T1000 (cell line): ENCODE measurements at regions not wholly inside any gene's neighbourhood (a gene's known extent, or its start where the extent isn't known, plus 50 kb on each side); places are given as distances from the start of the nearest gene placed in this dataset.

ENCODE experiments used
- DNase-seq: peaks from one replicate; lab custom pipeline; 2025; ENCODE audit warnings: mixed read lengths; lab: John Stamatoyannopoulos, UW

GRCh38 chr1:80424249-80424648 lies 1376.5 kb upstream of the ADGRL2 start:
- no peak for DNase-seq

- DNase-seq = no peak
Measured at GRCh38 chr1:80418134-80418533, 1382.6 kb upstream of the ADGRL2 start.

DNA sequence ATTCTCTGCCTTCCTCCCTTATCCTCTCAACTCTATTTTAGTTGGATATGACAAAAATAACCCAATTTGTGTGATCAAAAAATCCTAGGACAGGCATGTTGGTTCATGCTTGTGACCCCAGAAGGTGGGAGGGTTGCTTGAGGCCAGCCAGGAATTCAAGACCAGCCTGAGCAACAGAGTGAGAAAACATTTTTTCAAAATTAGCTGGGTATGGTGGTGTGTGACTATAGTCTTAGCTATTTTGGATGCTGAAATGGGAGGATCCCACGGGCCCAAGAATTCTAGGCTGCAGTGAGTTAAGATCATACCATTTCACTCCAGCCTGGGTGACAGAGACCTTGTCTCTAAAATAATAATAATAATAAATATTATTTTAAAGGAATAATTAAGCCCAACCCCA lies 1383.1 kb upstream of the ADGRL2 start:
- no peak for DNase-seq

DNA sequence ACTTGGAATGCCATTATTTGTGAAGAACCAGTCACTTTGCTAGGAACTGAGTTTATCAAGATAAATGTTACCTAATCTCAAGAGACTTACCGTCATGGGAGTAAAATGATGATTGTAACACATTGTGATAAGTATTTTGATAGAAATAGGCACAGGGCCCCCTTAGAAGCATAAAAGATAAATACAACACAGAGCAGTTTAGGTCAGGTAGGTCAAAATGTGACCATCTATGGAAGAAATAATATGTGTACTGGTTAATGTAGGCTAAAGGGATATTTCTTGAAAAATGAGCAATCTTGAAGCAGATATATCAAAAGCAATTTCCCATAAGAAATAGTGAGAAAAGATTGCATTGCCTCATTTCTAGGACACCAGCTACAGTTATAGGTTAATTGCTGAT lies 1386.8 kb upstream of the ADGRL2 start:
- no peak for DNase-seq

GRCh38 chr1:80410233-80410632 lies 1390.5 kb upstream of the ADGRL2 start:
- no peak for DNase-seq

- no peak for DNase-seq
Measured at GRCh38 chr1:80403471-80403893, 1397.0 kb upstream of the ADGRL4 start.

DNA sequence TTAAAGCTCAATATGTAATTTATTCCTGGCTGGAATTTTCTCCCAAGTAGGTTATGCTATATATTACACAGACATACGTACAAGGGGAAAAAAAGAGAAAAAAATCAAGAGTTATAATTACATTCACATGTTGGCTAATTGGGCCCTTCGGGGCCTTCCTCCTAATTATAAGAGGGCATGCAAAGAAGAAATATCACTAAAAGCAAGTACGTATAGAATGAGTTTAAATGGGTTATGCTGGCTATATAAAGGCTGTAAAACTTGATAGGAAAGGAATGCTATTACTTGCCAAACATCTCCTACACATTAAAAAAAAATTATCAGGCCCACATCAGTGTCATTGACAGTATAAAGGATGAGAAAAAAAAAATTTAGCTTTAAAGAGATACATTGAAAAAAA lies 1396.1 kb upstream of the ADGRL4 start:
- no peak for DNase-seq

- no peak for DNase-seq
Measured at GRCh38 chr1:80401757-80402156, 1395.2 kb upstream of the ADGRL4 start.

DNA sequence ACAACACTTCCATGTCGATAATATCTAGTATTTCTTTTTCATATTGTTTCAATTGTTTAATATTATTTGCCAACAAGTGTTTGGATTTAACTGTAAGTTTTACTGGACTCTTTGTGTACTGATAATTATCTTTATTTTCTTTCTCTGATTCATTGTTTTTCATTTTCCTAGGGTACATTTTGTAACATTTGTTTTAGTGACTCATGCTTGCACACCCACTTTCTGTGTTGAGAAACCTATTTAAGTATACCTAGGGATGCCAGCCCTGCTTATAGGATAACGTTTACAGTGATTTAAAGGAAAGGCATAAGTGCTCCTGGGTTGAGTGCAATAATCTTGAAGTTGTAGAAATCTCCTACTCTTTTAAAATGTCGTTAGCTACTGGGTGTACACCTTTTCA lies 1386.0 kb upstream of the ADGRL4 start:
- no peak for DNase-seq

- DNase-seq = no peak
Measured at GRCh38 chr1:80385650-80386049, 1379.1 kb upstream of the ADGRL4 start.

GRCh38 chr1:80384959-80385358 lies 1378.4 kb upstream of the ADGRL4 start:
- no peak for DNase-seq

DNA sequence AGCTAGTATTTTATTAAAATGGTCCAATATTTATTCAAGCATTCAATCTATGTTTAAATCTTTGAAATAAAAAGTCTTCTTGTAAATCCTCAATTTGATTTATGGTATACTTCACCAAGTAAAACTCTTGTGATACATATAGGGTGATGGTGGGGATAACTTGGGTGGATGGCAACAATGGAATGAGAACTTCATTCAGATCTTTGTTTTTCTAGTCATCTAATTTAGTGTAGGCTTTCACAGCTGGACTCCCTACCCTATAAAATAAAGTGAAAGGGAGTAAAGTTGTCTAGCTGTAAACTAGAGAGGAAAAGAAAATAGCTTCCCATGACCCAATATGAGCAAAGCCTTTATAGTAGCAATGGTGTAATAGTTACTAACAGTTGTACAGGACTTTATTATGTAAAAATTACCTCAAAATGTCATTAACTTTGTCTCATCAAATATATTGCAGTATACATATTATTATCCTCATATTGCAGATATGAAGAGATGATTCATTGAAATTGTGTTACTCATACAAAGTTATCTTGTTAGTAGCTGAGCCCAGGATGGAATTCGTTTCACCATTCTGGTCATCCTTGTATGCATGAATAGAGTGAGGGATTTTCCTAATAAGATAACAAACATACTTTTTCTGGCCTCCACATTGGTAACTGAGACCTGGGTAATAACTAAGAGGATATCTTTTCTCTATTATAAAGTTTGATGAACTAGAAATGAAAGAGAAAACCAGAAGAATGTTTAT lies 1377.7 kb upstream of the ADGRL4 start:
- DNase-seq = no peak

DNA sequence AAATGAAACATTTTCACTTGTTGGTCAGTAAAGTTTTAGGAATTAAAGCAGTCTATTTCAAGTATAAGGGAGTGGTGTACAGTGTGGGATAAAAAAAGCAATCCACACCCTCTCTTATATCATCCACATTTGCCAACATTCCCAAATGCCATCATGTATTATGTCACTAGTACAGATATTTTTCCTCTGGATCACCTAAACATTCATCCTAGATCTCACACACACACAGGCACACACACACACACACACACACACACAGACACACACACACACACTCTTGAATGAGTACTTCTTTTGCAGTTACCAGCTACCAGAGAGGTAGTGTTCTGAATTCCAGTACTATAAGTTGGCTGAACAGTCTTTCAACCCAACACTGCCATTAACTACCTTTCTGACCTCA lies 1369.1 kb upstream of the ADGRL4 start:
- no peak for DNase-seq

DNA sequence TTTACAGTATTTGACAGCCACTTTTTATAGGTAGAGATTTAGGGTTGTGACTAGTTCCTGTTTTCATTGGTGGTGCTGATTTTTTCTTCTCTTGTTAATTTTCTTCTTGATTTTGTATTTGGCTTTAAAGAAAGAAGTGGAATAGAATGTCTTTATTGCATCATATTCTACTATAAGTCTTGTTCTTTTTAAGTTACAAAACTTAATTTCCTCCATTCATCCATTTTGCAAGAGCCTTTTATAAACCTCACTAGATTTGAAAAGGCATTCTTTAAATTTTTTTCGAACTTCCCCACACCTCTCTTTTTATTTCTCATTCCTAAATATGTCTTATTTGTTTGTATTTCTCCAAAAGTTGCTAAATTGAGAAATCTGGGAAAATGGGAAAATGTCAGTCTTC lies 1368.6 kb upstream of the ADGRL4 start:
- no peak for DNase-seq

DNA sequence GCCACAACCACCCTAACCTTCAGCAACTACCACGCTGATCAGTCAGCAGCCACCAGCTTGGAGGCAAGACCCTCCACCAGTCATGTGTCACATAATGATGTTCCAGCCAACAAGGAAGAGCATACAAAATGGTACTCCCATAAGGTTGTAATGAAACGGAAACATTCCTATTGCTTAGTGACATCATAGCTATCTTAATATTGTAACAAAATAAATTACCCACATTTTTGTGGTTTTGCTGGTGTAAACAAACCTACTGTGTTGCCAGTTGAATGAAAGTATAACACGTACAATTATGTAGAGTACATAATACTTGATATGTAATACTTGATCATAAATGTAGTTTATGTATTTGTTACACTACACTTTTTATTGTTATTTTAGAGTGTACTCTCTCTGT lies 1363.2 kb upstream of the ADGRL4 start:
- DNase-seq = no peak

GRCh38 chr1:80367058-80367457 lies 1360.5 kb upstream of the ADGRL4 start:
- DNase-seq = no peak

- DNase-seq = no peak
Measured at GRCh38 chr1:80365359-80366021, 1359.0 kb upstream of the ADGRL4 start.

DNA sequence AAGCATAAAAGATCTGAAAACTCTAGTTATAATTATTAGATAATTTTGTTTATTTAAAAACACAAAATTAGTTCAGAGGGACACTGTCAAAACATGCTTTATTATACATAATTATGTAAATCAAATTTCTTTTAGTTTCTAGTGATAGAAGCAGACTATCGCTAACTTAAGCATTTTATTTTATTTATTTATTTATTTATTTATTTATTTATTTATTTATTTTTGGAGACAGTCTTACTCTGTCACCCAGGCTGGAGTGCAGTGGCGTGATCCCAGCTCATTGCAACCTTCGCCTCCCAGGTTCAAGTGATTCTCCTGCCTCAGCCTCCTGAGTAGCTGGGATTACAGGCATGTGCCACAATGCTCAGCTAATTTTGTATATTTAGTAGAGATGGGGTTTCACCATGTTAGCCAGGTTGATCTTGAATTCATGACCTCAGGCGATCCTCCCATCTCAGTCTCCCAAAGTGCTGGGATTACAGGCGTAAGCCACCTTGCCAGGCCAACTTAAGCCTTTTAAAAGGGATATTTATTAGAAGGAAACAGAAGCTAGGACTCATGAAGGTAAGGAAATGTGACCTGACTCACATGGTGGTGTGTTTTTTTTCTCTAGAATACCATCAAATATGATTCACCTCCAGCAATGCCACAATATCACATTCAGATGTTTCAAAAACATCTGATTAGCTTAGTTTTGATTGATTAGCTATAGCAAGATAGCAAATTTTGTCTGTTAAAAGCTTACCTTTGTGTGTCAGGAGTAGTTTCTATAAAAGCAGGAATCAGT lies 1357.4 kb upstream of the ADGRL4 start:
- DNase-seq = no peak

- no peak for DNase-seq
Measured at GRCh38 chr1:80359666-80360065, 1353.1 kb upstream of the ADGRL4 start.

DNA sequence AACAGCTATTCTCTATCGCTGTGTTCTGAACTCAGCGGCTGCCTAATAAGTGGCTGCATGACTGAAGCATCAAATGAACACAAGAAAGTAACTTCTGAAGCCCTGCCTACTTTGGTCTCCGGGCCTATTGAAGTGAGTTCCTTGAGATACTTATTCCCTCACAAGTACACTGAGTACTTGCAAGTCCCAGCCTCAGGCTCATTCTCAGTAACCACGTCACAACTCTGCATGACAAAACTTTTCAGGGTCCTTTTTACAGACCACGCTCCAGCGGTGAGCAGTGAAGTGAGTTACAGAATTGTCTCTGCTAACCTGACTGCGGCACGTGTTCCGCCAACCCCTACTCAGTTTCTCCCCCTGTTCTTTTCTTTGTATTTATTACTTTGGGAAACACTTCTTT lies 1342.7 kb upstream of the ADGRL4 start:
- no peak for DNase-seq

DNA sequence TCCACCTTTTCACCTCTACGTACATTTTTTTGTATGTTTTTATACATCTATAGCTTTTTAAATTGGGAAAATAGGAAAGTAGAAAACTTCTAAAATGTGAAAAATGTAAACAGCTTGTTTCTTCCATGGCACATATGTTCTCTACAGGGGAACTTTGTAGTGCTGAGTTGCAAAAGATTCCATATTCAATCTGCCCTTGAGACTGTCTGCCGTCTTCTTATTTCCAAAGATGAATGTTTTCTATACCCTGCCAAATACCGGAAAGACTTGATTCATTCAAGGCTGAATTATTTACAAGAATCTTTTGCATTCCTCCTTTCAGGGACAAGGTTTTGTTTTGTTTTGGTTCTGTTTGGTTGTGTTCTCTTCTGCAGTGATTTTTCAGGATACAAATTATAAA lies 1334.5 kb upstream of the ADGRL4 start:
- no peak for DNase-seq

GRCh38 chr1:80318108-80318507 lies 1311.6 kb upstream of the ADGRL4 start:
- DNase-seq = no peak

DNA sequence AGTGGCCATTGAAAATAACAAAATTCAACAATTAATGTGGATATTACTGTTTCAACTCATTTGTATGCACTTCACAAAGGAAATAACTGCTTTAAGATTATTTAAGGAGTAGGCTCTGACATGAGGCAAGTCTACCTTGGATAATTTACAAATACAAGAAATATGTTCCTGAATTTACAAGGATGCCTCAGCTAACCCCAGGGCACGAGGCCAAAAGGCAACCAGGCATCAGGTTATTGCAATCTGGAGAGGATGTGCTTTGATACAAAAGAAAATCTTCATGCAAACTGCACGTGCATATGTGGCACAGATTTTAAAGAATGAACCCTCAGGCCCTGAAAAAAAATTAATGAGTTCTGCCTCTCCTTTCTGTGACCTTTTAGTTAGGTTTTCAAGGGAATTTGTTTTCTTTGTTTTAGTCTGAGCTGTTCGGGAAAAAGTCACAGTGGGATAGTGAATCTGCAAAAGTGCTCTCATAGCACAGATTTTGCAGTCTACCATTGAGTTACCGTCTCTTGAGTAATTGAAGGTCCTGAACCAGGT lies 1304.2 kb upstream of the ADGRL4 start:
- DNase-seq = no peak
